ENCODE measurements at regions not wholly inside any gene's neighbourhood (a gene's known extent, or its start where the extent isn't known, plus 50 kb on each side); places are given as distances from the start of the nearest gene placed in this dataset.

- no peaks in the 10 kb centered on the region for H3K27me3 ChIP-seq (ENCODE audit: control insufficient read depth in 4 of 4, insufficient read depth in 4 of 4, low read length in 3 of 4)
- no peak overlapping the region for H3K27ac ChIP-seq (ENCODE audit: low read depth in 1 of 2, low read length in 2 of 2)
- no peaks in the 10 kb centered on the region for H3K9me3 ChIP-seq (ENCODE audit: control insufficient read depth in 4 of 4, low read length in 3 of 4)
- TF ChIP-seq FOXA1 (IDR thresholded peaks at IDR 0.05) = no peak
- TF ChIP-seq RXRA (IDR thresholded peaks at IDR 0.05) = no peak
- TF ChIP-seq REST (IDR thresholded peaks at IDR 0.05) = no peak
- no peak for TF ChIP-seq FOXA2 (IDR thresholded peaks at IDR 0.05)
- TF ChIP-seq EGR1 (IDR thresholded peaks at IDR 0.05; ENCODE audit: low read depth in 2 of 2) = no peak
- no peak for TF ChIP-seq GABPA (IDR thresholded peaks at IDR 0.05 in 1 of 2, conservative IDR thresholded peaks at IDR 0.05 in 1 of 2)
- no peak for TF ChIP-seq YY1 (IDR thresholded peaks at IDR 0.05)
- TF ChIP-seq HNF4G (IDR thresholded peaks at IDR 0.05) = no peak
- TF ChIP-seq NR2F2 (IDR thresholded peaks at IDR 0.05) = no peak
- no peak for TF ChIP-seq ZBTB33 (IDR thresholded peaks at IDR 0.05)
- TF ChIP-seq JUND (IDR thresholded peaks at IDR 0.05) = no peak
- TF ChIP-seq ATF3 (IDR thresholded peaks at IDR 0.05) = no peak
- H3K36me3 ChIP-seq (ENCODE audit: control insufficient read depth in 4 of 4, insufficient read depth in 3 of 4, low read depth in 1 of 4, low read length in 3 of 4) = no peaks in the 10 kb centered on the region
- H3K4me3 ChIP-seq (ENCODE audit: low read depth in 1 of 3, low read length in 3 of 3) = no peak overlapping the region
- 91% methylated on average over 4 of the region's 4 CpGs for WGBS
- H3K4me1 ChIP-seq (ENCODE audit: control insufficient read depth in 4 of 4, insufficient read depth in 4 of 4, low read length in 3 of 4) = no peaks in the 10 kb centered on the region
- H3K9ac ChIP-seq (ENCODE audit: low read depth in 1 of 2, low read length in 2 of 2) = no peak overlapping the region
- DNase-seq (ENCODE audit: low spot score) = no peak
These were observed 196.3 kb upstream of the CHRM3 start for GRCh38 chr1:239189998-239190512.

- H3K4me3 ChIP-seq (ENCODE audit: low read depth in 1 of 3, low read length in 3 of 3) = peak overlapping the region in 1 of 3 donors; percentile 3
- no peaks in the 10 kb centered on the region for H3K27me3 ChIP-seq (ENCODE audit: control insufficient read depth in 4 of 4, insufficient read depth in 4 of 4, low read length in 3 of 4)
- no peaks in the 10 kb centered on the region for H3K36me3 ChIP-seq (ENCODE audit: control insufficient read depth in 4 of 4, insufficient read depth in 3 of 4, low read depth in 1 of 4, low read length in 3 of 4)
- TF ChIP-seq FOXA2 (IDR thresholded peaks at IDR 0.05) = no peak
- no peak for TF ChIP-seq FOXA1 (IDR thresholded peaks at IDR 0.05)
- no peak for TF ChIP-seq ZBTB33 (IDR thresholded peaks at IDR 0.05)
- no peak for TF ChIP-seq RAD21 (IDR thresholded peaks at IDR 0.05)
- no peak for TF ChIP-seq GABPA (IDR thresholded peaks at IDR 0.05 in 1 of 2, conservative IDR thresholded peaks at IDR 0.05 in 1 of 2)
- TF ChIP-seq YY1 (IDR thresholded peaks at IDR 0.05) = no peak
- TF ChIP-seq ATF3 (IDR thresholded peaks at IDR 0.05) = no peak
- TF ChIP-seq CTCF (IDR thresholded peaks at IDR 0.05; ENCODE audit: low read depth, low read length, missing input control) = no peak
- TF ChIP-seq EGR1 (IDR thresholded peaks at IDR 0.05; ENCODE audit: low read depth in 2 of 2) = no peak
- no peak for TF ChIP-seq REST (IDR thresholded peaks at IDR 0.05)
- TF ChIP-seq RXRA (IDR thresholded peaks at IDR 0.05) = no peak
- TF ChIP-seq TAF1 (conservative IDR thresholded peaks at IDR 0.05) = no peak
- no peak for TF ChIP-seq HNF4G (IDR thresholded peaks at IDR 0.05)
- TF ChIP-seq NR2F2 (IDR thresholded peaks at IDR 0.05) = no peak
- no peak for TF ChIP-seq SP1 (IDR thresholded peaks at IDR 0.05)
- TF ChIP-seq JUND (IDR thresholded peaks at IDR 0.05) = no peak
- no peak for TF ChIP-seq HNF4A (conservative IDR thresholded peaks at IDR 0.05)
- H3K4me1 ChIP-seq (ENCODE audit: control insufficient read depth in 4 of 4, insufficient read depth in 4 of 4, low read length in 3 of 4) = peaks cover 0 to 6% (median 1%) of the 10 kb centered on the region in 4 donors
- H3K9me3 ChIP-seq (ENCODE audit: control insufficient read depth in 4 of 4, low read length in 3 of 4) = no peaks in the 10 kb centered on the region
- no peak overlapping the region for H3K9ac ChIP-seq (ENCODE audit: low read depth in 1 of 2, low read length in 2 of 2)
- WGBS = 41% methylated on average over 1 of the region's 1 CpG
- H3K27ac ChIP-seq (ENCODE audit: low read depth in 1 of 2, low read length in 2 of 2) = no peak overlapping the region
- DNase-seq (ENCODE audit: low spot score) = no peak
These were observed 199.9 kb upstream of the CHRM3 start for GRCh38 chr1:239186487-239186886.
